Neural cell (in vitro differentiated cells): ENCODE measurements at regions not wholly inside any gene's neighbourhood (a gene's known extent, or its start where the extent isn't known, plus 50 kb on each side); places are given as distances from the start of the nearest gene placed in this dataset.

Experiments used
- H2AFZ ChIP-seq: fragments of 200-600, 300-800 bp; sonication (generic), shearing (Covaris generic); 2 replicates; pipeline ENCODE4 v1.6.0; 2014; ENCODE audit warnings: low read depth, mild to moderate bottlenecking, antibody characterized with exemption, low read length, moderate library complexity
- H3F3A ChIP-seq: fragments of 200-600 bp; shearing (Covaris generic); 2 replicates; pipeline ENCODE4 v1.6.1; 2016; ENCODE audit warnings: mild to moderate bottlenecking, moderate library complexity, mixed read lengths, antibody characterized with exemption, low read length; ENCODE audit not compliant: insufficient read depth, poor library complexity, severe bottlenecking
- H3K27ac ChIP-seq: fragments of 200-600, 300-800 bp; sonication (generic), shearing (Covaris generic); 2 replicates; pipeline ENCODE4 v1.5.1; 2014; ENCODE audit warnings: mild to moderate bottlenecking, low read length, moderate library complexity
- H3K27me3 ChIP-seq: fragments of 300-800, 200-600 bp; sonication (generic), shearing (Covaris generic); 2 replicates; pipeline ENCODE4 v1.6.0; 2014; ENCODE audit warnings: mild to moderate bottlenecking, low read depth, low read length, moderate library complexity; ENCODE audit not compliant: insufficient read depth
- H3K36me3 ChIP-seq: fragments of 300-800, 200-600 bp; sonication (generic), shearing (Covaris generic); 2 replicates; pipeline ENCODE4 v1.5.1; 2014; ENCODE audit warnings: mild to moderate bottlenecking, antibody characterized with exemption, low read length, moderate library complexity; ENCODE audit not compliant: insufficient read depth
- H3K4me2 ChIP-seq: fragments of 300-800, 200-600 bp; sonication (generic), shearing (Covaris generic); 2 replicates; pipeline ENCODE4 v1.6.0; 2014; ENCODE audit warnings: mild to moderate bottlenecking, low read length
- H3K4me3 ChIP-seq: fragments of 300-800, 200-600 bp; sonication (generic), shearing (Covaris generic); 2 replicates; pipeline ENCODE4 v1.5.1; 2014; ENCODE audit warnings: mild to moderate bottlenecking, low read length, moderate library complexity
- H3K79me2 ChIP-seq: fragments of 200-600 bp; shearing (Covaris generic); replicated peaks from 2 replicates; pipeline ENCODE4 v1.6.0; 2014; ENCODE audit warnings: mild to moderate bottlenecking, low read length, moderate library complexity; ENCODE audit not compliant: insufficient read depth
- H3K9ac ChIP-seq: fragments of 300-800, 200-600 bp; sonication (generic), shearing (Covaris generic); 2 replicates; pipeline ENCODE4 v1.6.1; 2016; ENCODE audit warnings: mild to moderate bottlenecking, low read length, mixed read lengths
- H3K9me2 ChIP-seq: fragments of 200-600 bp; shearing (Covaris generic); 2 replicates; pipeline ENCODE4 v1.6.1; 2016; ENCODE audit warnings: mild to moderate bottlenecking, low read length, mixed read lengths; ENCODE audit not compliant: insufficient read depth
- H3K9me3 ChIP-seq: fragments of 200-600, 300-800 bp; sonication (generic), shearing (Covaris generic); 2 replicates; pipeline ENCODE4 v1.6.1; 2016; ENCODE audit warnings: mild to moderate bottlenecking, mixed run types, low read length, moderate library complexity, mixed read lengths
- H4K20me1 ChIP-seq: fragments of 200-600 bp; shearing (Covaris generic); 2 replicates; pipeline ENCODE4 v1.6.1; 2016; ENCODE audit warnings: mild to moderate bottlenecking, mixed run types; ENCODE audit not compliant: insufficient read depth
- EP300 ChIP-seq: fragments of 450-650 bp; conservative IDR thresholded peaks from 2 replicates; pipeline ENCODE4 v1.6.1; 2014; ENCODE audit warnings: antibody characterized with exemption, mild to moderate bottlenecking, moderate library complexity; ENCODE audit not compliant: poor library complexity, severe bottlenecking
- EZH2 ChIP-seq: fragments of 200-600, 300-800 bp; shearing (Covaris generic), sonication (generic); IDR thresholded peaks from 2 replicates; pipeline ENCODE4 v1.6.1; 2014; ENCODE audit warnings: antibody characterized with exemption, low read length, borderline replicate concordance, mild to moderate bottlenecking; ENCODE audit not compliant: insufficient read depth, poor library complexity, severe bottlenecking
- MXI1 ChIP-seq: fragments of 450-650 bp; conservative IDR thresholded peaks from 2 replicates; pipeline ENCODE4 v1.6.1; 2014; ENCODE audit warnings: antibody characterized with exemption, mild to moderate bottlenecking; ENCODE audit not compliant: poor library complexity, severe bottlenecking
- POLR2AphosphoS5 ChIP-seq: IDR thresholded peaks from 2 replicates; pipeline ENCODE4 v1.6.1; 2012
- RAD21 ChIP-seq: fragments of 450-650 bp; conservative IDR thresholded peaks from 2 replicates; pipeline ENCODE4 v1.6.1; 2014; ENCODE audit warnings: antibody characterized with exemption, mild to moderate bottlenecking, moderate library complexity
- SMC3 ChIP-seq: fragments of 450-650 bp; conservative IDR thresholded peaks from 2 replicates; pipeline ENCODE4 v1.6.1; 2014; ENCODE audit warnings: antibody characterized with exemption, mild to moderate bottlenecking, moderate library complexity; ENCODE audit not compliant: poor library complexity
- TAF1 ChIP-seq: IDR thresholded peaks from 2 replicates; pipeline ENCODE4 v1.6.1; 2012; ENCODE audit warnings: low read depth
- TF ChIP-seq, protein P1 (sequence below): IDR thresholded peaks from 2 replicates; pipeline ENCODE4 v1.6.1; 2012; ENCODE audit warnings: borderline replicate concordance
- TF ChIP-seq, protein P2 (sequence below): fragments of 450-650 bp; IDR thresholded peaks from 2 replicates; pipeline ENCODE4 v1.5.1; 2014; ENCODE audit warnings: antibody characterized with exemption, mild to moderate bottlenecking, moderate library complexity; ENCODE audit not compliant: poor library complexity, severe bottlenecking

DNA sequence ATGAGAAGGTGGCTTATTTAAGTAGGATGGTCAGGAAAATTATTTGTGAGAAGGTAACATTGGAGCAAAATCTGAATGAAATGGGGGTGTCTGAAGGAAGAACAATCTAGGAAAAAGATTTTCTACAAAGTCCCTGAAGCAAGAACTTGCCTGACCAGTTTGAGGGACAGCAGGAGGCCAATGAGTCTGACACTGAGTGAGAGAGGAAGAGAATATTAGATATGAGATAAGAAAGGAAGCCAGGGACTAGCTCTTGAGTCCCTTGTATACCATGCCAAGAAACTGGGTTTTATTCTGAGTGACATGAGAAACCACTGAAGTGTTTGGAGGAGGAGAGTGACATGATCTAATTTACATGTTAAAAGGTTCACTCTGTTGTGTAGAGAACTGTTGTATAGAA, 1478.9 kb downstream of the RPA4 start:
- Histone ChIP-seq H3K27ac (no peak overlapping the region), H3K27me3 (no peaks in the 10 kb centered on the region), H4K20me1 (no peaks in the 10 kb centered on the region), H3K9me2 (no peaks in the 10 kb centered on the region), H3K4me3 (no peak overlapping the region), H3K79me2 (no peaks in the 10 kb centered on the region), H3K9ac (no peak overlapping the region), H3K9me3 (no peaks in the 10 kb centered on the region), H3K4me2 (no peak overlapping the region), H3F3A (no peaks in the 10 kb centered on the region), H2AFZ (no peak overlapping the region), H3K36me3 (no peaks in the 10 kb centered on the region)
- TF ChIP-seq EP300 (no peak), RAD21 (no peak), POLR2AphosphoS5 (no peak), SMC3 (no peak), TAF1 (no peak), EZH2 (no peak), MXI1 (no peak)
- TF ChIP-seq, protein P1, sequence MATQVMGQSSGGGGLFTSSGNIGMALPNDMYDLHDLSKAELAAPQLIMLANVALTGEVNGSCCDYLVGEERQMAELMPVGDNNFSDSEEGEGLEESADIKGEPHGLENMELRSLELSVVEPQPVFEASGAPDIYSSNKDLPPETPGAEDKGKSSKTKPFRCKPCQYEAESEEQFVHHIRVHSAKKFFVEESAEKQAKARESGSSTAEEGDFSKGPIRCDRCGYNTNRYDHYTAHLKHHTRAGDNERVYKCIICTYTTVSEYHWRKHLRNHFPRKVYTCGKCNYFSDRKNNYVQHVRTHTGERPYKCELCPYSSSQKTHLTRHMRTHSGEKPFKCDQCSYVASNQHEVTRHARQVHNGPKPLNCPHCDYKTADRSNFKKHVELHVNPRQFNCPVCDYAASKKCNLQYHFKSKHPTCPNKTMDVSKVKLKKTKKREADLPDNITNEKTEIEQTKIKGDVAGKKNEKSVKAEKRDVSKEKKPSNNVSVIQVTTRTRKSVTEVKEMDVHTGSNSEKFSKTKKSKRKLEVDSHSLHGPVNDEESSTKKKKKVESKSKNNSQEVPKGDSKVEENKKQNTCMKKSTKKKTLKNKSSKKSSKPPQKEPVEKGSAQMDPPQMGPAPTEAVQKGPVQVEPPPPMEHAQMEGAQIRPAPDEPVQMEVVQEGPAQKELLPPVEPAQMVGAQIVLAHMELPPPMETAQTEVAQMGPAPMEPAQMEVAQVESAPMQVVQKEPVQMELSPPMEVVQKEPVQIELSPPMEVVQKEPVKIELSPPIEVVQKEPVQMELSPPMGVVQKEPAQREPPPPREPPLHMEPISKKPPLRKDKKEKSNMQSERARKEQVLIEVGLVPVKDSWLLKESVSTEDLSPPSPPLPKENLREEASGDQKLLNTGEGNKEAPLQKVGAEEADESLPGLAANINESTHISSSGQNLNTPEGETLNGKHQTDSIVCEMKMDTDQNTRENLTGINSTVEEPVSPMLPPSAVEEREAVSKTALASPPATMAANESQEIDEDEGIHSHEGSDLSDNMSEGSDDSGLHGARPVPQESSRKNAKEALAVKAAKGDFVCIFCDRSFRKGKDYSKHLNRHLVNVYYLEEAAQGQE, result no peak
- TF ChIP-seq, protein P2, sequence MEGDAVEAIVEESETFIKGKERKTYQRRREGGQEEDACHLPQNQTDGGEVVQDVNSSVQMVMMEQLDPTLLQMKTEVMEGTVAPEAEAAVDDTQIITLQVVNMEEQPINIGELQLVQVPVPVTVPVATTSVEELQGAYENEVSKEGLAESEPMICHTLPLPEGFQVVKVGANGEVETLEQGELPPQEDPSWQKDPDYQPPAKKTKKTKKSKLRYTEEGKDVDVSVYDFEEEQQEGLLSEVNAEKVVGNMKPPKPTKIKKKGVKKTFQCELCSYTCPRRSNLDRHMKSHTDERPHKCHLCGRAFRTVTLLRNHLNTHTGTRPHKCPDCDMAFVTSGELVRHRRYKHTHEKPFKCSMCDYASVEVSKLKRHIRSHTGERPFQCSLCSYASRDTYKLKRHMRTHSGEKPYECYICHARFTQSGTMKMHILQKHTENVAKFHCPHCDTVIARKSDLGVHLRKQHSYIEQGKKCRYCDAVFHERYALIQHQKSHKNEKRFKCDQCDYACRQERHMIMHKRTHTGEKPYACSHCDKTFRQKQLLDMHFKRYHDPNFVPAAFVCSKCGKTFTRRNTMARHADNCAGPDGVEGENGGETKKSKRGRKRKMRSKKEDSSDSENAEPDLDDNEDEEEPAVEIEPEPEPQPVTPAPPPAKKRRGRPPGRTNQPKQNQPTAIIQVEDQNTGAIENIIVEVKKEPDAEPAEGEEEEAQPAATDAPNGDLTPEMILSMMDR, result no peak

DNA sequence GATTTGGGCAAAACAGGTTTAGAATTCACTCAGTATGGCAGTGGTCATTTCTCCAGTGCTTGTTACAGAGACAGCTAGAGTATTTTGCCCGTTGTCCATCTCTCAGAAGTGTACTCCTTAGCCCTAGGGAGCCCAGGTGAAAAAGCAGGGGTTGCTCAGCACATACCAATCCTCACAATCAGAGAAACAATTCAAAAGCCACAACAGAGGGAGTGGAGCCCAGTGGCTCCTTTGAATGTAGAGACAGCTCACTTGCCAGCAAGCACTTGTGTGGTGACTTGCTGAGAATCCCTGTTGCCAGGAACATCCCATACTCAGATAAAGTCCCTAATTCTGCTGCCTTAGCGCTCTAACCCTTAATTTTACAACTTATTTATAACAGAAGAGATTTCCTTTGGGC, 1488.3 kb downstream of the RPA4 start:
- no peaks in the 10 kb centered on the region for H4K20me1 ChIP-seq
- H3K27me3 ChIP-seq, result no peaks in the 10 kb centered on the region
- no peaks in the 10 kb centered on the region for H3K36me3 ChIP-seq
- H3F3A ChIP-seq, result no peaks in the 10 kb centered on the region
- no peaks in the 10 kb centered on the region for H3K9me3 ChIP-seq
- H3K79me2 ChIP-seq, result no peaks in the 10 kb centered on the region
- no peak overlapping the region for H3K27ac ChIP-seq
- no peak overlapping the region for H3K9ac ChIP-seq
- TF ChIP-seq, protein P2, result no peak
- TF ChIP-seq TAF1, result no peak
- no peak overlapping the region for H2AFZ ChIP-seq
- no peak overlapping the region for H3K4me3 ChIP-seq
- H3K9me2 ChIP-seq, result no peaks in the 10 kb centered on the region
- no peak overlapping the region for H3K4me2 ChIP-seq
